NCI-H2171 treated with DMSO at 0.1 percent for 48 hours (cell line): ENCODE measurements at regions not wholly inside any gene's neighbourhood (a gene's known extent, or its start where the extent isn't known, plus 50 kb on each side); places are given as distances from the start of the nearest gene placed in this dataset.
A peak's percentile ranks its signal among the peaks of the same experiment; 100 is the strongest.

ENCODE experiments used
- DNase-seq: peaks from one replicate; lab custom pipeline; 2025; lab: John Stamatoyannopoulos, UW

- DNase-seq, result no peak
Measured at GRCh38 chr11:103662880-103663279, 373.6 kb upstream of the DDI1 start.

- no peak for DNase-seq
Measured at GRCh38 chr11:103668859-103669258, 367.6 kb upstream of the DDI1 start.

- DNase-seq, result no peak
Measured at GRCh38 chr11:103671143-103671651, 365.2 kb upstream of the DDI1 start.

GRCh38 chr11:103673773-103674172, 362.7 kb upstream of the DDI1 start:
- DNase-seq, result no peak

GRCh38 chr11:103676413-103676812, 360.0 kb upstream of the DDI1 start:
- no peak for DNase-seq

- DNase-seq, result no peak
Measured at GRCh38 chr11:103680826-103681225, 355.6 kb upstream of the DDI1 start.

GRCh38 chr11:103681855-103682254, 354.6 kb upstream of the DDI1 start:
- no peak for DNase-seq

- DNase-seq, result peak; percentile 21
Measured at GRCh38 chr11:103682318-103683184, 353.9 kb upstream of the DDI1 start.

GRCh38 chr11:103683576-103683975, 352.9 kb upstream of the DDI1 start:
- no peak for DNase-seq

- no peak for DNase-seq
Measured at GRCh38 chr11:103688924-103689323, 347.5 kb upstream of the DDI1 start.

GRCh38 chr11:103690356-103690755, 346.1 kb upstream of the DDI1 start:
- no peak for DNase-seq

- DNase-seq, result no peak
Measured at GRCh38 chr11:103696123-103696522, 340.3 kb upstream of the DDI1 start.

- DNase-seq, result no peak
Measured at GRCh38 chr11:103699216-103699615, 337.2 kb upstream of the DDI1 start.

GRCh38 chr11:103699656-103700055, 336.8 kb upstream of the DDI1 start:
- DNase-seq, result no peak

GRCh38 chr11:103700622-103701021, 335.8 kb upstream of the DDI1 start:
- DNase-seq, result no peak

- no peak for DNase-seq
Measured at GRCh38 chr11:103703437-103703836, 333.0 kb upstream of the DDI1 start.

- no peak for DNase-seq
Measured at GRCh38 chr11:103703954-103704353, 332.5 kb upstream of the DDI1 start.

- DNase-seq, result no peak
Measured at GRCh38 chr11:103705642-103706041, 330.8 kb upstream of the DDI1 start.

GRCh38 chr11:103709371-103709770, 327.1 kb upstream of the DDI1 start:
- no peak for DNase-seq

- DNase-seq, result no peak
Measured at GRCh38 chr11:103714246-103714645, 322.2 kb upstream of the DDI1 start.

GRCh38 chr11:103716363-103716762, 320.1 kb upstream of the DDI1 start:
- DNase-seq, result no peak

GRCh38 chr11:103727262-103727661, 309.2 kb upstream of the DDI1 start:
- no peak for DNase-seq

- peak; percentile 81 for DNase-seq
Measured at GRCh38 chr11:103729617-103730016, 306.8 kb upstream of the DDI1 start.
